ENCODE measurements at regions not wholly inside any gene's neighbourhood (a gene's known extent, or its start where the extent isn't known, plus 50 kb on each side); places are given as distances from the start of the nearest gene placed in this dataset.

DNA sequence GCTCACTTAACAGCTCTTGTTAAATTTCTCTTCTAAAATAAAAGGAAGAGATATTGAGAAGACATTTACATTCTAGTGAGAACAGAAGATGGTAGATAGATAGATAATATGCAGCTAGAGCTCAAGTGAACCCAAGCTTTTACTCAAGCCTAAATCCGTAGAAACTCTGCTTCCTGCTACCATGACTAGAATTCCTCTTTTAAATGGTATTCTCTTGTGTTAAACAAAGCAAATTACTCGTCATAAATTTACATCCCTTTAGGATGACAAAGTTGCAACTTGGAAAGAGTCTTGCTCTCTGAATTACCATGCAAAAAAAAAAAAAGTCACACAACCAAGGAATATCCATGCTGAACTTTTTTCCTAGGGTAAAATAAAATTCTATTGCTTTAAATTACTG lies 160.7 kb upstream of the LRFN5 start:
- TF ChIP-seq, protein P1, sequence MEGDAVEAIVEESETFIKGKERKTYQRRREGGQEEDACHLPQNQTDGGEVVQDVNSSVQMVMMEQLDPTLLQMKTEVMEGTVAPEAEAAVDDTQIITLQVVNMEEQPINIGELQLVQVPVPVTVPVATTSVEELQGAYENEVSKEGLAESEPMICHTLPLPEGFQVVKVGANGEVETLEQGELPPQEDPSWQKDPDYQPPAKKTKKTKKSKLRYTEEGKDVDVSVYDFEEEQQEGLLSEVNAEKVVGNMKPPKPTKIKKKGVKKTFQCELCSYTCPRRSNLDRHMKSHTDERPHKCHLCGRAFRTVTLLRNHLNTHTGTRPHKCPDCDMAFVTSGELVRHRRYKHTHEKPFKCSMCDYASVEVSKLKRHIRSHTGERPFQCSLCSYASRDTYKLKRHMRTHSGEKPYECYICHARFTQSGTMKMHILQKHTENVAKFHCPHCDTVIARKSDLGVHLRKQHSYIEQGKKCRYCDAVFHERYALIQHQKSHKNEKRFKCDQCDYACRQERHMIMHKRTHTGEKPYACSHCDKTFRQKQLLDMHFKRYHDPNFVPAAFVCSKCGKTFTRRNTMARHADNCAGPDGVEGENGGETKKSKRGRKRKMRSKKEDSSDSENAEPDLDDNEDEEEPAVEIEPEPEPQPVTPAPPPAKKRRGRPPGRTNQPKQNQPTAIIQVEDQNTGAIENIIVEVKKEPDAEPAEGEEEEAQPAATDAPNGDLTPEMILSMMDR (IDR thresholded peaks at IDR 0.05): no peak
- TF ChIP-seq POLR2A (IDR thresholded peaks at IDR 0.05): no peak
